GM19463 (cell line): ENCODE measurements at regions not wholly inside any gene's neighbourhood (a gene's known extent, or its start where the extent isn't known, plus 50 kb on each side); places are given as distances from the start of the nearest gene placed in this dataset.

Experiments
- ATAC-seq: cut with Tn5 transposase; IDR thresholded peaks from one replicate; pipeline ENCODE4 v1.9.1; 2021; ENCODE audit warnings: mild to moderate bottlenecking, moderate library complexity; ENCODE audit not compliant: unreplicated experiment

DNA sequence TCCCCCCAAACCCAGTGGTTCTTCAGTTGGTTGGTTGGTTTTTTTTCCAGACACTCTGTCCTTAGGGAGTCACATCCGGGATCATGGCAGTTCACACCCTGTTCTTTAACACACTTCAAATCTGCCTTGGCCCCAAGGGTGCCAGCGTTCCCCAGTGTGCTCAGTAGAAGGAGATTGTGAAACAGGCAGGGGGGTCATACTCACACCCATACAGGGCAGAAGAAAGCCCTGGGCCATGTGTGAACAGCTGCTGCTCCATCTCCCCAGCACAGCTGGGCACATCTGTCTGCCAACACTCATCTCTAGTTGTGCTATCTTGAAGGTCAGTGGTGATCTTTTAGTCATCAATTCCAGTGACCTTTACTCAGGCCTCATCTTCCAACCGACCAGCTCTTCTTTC, 64.4 kb upstream of the FUT8 start:
- ATAC-seq = no peak

DNA sequence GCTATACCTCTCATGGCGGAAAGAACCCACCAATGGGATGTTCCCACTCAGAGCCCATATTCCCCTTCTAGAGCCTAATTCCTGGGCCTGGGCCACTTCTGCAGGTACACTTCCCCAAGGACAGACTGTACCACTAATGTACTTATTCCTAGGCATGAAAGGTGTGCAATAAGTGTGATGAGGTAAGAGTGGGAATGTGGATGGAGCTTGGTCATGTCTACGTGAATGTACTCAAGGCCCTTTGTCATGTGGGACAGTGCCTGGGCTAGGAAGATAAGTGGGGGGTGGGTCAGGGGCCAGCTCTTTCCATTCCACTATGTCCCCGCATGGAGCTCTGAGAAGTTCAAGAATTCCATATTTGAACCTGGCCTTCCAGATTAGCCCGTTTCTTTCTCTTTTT, 63.4 kb upstream of the FUT8 start:
- ATAC-seq = no peak

DNA sequence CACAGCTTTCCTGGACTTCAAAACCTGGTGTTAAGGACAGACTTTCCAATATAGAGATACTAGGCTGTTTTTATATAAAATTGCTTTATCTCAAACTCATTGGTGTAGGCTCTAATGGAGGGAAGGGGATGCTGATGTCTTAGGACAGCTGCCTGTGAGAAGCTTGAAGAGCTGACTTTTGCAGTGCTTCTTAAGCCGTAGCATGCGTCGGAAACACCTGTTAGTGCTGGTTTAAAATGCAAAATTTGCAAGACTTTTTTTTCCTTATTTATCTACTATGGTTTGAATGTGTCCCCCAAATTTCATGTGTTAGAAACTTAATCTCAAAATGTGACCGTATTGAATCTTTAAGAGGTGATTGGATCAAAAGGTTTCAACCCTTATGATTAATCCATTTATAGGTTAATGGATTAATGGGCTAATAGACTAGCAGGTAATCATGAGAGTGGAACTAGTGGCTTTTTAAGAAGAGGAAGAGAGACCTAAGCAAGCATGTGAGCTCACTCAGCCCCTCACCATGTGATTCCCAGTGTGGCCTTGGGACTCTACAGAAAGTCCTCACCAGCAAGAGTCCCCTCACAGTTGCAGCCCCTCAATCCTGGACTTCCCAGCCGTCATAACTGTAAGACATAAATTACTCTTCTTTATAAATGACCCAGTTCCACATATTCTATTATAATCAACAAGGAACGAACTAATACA, 60.9 kb upstream of the FUT8 start:
- peak; percentile 67 for ATAC-seq

DNA sequence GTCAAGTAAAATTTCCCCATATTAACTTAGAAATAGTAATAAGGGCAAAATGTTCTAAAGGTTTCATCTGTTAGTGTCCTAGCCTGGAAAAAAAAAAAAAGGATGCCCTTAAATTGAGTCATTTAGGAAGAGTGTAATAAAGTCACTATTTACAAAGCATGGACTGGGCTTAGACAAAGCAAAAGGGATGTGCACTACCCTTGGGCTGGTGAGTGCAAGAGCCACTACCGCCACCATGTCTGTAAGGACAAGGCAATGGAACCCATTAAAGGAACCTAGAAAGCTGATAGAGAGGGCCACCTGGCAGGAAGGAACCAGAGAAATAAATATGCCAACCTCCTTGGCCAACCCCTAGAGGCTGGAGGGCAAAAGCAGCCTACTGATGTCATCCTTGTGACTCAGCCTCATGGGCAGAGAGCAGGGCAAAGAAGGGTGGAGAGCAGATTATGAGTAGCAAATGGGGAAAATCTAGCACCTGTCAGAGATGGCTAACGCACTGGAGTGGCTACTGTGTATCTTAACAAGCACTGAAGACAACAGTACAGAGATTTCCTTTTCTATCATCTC, 59.5 kb upstream of the FUT8 start:
- peak; percentile 35 for ATAC-seq

DNA sequence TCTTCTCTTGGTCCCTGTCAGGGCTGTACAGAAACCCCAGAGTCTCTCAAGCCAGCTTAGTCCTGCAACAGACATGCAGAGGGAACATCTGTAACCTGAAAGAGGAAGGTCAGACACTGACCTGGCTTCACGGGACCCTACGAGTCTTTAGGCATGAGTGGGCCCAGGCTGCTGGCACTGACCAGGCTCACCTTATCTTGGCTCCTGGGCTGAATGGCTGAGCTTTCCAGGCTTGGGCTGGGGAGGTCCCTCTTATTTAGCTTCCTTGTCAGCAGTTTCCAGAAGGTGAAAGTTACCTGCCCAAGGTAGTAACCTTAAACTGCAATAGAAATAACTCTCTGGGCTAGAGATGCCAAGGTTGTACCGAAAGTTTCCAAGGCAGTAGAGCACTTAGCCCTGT, 58.4 kb upstream of the FUT8 start:
- no peak for ATAC-seq

DNA sequence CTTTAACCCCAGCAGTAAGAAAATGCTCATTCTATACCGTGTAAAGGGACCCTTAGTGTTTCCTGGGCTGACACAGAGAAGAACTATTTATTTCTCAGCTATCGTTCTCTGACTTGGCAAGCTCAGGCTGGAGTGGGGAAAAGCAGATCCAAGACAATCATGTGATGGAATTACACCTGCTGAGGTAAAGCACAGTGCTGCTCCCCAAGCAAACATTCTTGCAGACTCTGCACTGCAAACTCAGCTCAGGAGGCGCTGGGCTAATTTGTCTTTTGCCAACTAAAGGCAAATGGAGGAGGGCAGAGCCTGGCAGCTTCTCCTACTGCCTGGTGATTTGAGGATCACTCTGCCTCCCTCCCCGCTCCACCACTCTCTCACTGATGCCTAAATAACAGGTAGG, 57.8 kb upstream of the FUT8 start:
- ATAC-seq = no peak

DNA sequence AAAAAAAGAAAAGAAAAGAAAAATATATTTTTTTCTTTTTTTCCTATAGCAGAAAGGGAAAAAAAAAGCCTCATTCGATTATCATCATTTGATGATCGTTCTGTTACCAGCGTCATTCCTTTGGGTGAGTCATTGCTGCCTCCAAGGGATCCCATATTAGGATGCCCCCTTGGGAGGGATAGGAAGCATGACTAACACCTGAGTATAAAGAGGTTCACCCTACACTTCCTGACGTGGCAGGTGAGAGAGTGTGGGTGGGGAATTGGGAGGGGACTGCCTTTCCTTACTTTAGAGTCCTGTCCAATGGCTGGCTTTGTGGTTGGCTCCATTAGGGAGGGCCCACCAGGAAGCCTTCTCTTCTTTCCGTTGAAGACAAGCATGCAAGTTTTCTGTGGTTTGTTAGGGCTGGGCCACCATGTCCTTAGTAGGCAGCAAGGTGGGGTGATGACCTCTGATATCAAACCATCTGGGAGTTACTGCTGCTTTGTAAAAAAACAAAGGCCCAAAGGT, 56.1 kb upstream of the FUT8 start:
- ATAC-seq = no peak

DNA sequence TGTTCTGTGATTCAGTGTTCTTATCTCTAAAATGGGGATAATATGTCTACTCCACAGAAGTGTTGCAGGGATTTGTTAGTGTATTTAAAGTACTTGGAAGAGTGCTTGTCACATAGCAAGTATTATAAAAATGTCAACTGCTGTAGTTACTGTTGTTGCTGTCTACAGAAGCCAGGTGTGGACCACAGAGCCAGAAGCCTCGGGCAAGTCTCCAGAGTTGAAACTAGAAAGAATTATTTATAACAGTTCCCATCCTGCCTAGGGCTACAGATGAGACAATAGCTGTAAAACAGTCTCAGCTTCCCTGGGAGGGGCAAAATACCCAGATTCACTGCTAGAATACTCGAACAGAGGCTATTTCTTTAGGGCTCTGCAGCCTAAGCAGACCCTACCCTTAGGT, 55.4 kb upstream of the FUT8 start:
- ATAC-seq = peak; percentile 45

DNA sequence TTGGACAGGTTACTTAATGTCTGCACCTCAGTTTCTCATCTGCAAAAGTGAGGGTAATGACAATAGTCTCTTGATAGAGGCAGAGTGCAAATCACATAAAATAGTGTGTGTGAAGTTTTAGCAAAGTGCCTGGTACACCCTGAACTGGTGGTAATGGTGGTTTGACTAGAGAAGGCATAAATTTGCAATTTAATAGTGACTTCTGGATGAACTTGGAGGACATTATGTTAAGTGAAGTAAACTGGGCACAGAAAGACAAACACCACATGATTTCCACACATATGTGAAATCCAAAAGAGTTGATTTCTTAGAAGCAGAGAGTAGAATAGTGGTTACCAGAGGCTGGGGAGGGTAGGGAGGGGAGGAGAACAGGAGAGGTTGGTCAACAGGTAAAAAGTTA, 54.8 kb upstream of the FUT8 start:
- ATAC-seq = no peak

DNA sequence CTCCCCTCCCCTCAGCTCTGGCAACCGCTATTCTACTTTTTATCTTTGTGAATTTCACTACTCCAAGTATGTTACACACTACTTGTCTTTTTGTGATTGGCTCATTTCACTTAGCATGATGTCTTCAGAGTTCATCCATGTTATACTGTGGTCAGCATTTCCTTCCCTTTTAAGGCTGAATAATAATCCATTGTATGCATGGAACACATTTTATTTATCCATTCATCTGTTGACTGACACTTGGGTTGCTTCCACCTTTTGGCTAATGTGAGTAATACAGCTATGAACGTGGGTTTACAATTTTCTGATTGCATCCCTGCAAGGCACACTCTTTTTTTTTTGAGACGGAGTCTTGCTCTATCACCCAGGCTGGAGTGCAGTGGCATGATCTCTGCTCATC, 53.0 kb upstream of the FUT8 start:
- ATAC-seq = no peak

DNA sequence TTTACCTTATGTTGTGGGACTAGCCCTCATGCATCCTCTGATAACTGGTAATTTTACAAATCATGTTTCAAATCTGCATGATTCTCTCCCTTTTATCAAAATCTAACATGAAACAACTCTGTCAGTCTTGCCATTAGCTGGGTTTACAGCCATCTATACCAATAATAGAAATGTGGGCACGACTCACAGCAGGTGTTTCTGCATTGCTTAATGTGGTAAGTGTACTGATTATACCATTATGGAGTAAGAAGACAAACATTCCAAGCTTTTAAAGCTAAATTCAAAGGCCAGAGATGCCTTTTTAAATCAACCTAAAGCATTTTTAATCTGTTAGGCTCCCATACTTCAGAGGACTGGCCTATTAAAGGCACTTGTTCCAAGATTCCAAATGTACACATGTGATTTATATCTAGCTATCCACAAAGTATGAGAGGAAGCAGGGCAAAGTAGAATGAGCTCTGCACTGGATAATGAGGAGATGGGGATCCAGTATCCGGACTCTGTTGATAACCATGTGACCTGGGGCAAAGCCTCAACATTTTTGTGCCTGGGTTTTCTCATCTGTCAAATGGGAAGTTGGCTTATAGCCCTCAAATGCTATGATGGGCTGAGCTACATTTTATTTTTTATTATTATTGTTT, 52.3 kb upstream of the FUT8 start:
- no peak for ATAC-seq

DNA sequence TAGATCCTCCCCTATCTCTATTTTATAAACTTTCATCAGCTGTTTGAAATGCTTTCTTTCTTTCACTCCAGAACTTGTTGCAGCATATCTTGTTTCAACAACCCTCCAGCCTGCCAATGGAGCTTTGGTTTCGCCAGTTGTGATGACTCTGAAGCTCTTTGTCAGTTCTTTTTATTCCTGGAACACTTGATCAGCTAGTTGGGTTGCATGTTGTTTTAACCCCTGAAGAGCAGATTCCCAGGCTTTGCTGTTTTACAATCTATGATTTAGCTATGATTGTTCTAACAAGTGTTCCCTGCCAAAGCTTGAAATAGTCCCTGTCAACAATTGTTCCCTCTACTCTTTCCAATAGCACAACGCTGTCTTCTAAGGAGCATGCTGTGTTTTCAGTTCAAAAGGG, 50.6 kb upstream of the FUT8 start:
- ATAC-seq = no peak
